ENCODE measurements at regions not wholly inside any gene's neighbourhood (a gene's known extent, or its start where the extent isn't known, plus 50 kb on each side); places are given as distances from the start of the nearest gene placed in this dataset.

DNA sequence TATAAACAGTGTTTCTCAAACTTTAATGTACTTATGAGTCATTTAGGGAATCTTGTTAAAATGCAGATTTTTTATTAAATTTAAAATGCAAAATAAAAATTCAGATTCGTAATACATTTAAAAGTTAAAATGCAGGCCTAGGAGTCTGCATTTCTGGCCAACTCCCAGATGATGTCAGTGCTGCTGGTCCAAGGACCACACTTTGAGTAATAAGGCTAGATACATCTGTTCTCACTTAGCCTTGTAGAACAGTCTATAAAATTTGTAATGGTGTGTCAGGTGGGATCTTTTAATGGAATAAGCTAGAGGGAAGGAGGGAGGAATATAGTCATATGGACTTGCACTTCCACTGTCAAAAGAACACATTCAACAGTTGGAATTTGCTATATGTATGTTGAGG lies 295.6 kb upstream of the BMP2 start:
- DNase-seq (ENCODE audit: extremely low read depth in 1 of 11, low read depth in 9 of 11, low spot score in 4 of 11), result no peak

- DNase-seq (ENCODE audit: extremely low read depth in 1 of 11, low read depth in 9 of 11, low spot score in 4 of 11), result no peak
Observed at GRCh38 chr20:6471110-6471647, 296.3 kb upstream of the BMP2 start.

- DNase-seq (ENCODE audit: extremely low read depth in 1 of 11, low read depth in 9 of 11, low spot score in 4 of 11), result no peak
Observed at GRCh38 chr20:6469695-6470094, 297.8 kb upstream of the BMP2 start.

DNA sequence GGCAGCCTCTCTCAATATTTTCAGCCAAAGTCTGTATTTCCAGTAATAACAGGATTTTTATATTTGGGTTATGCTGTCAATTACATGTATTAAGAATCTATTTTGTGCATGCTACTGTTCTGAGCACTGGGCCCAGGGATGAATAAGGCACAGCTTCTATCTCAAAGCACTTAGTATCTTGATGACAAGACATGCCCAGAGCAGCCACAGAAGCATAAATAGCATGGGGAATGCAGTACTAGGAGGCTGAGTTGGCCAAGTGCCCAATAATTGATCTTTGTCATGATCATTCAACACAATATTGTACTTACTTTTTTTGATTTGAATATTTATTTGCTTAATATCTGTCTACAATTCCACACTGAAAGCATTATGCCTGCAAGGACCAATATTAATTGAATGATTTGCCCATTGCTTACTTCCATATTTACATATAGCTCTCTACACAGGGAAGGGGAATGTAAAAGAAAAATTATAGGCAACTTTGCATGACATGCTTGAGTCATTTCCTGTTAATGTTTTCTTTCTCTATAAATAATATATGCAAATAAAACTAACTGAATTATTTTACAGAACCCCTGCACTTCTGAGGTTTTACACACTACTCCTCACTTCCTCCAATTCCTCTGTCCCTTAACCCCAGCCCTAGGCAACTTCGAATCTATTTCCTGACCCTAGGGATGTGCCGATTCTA lies 298.9 kb upstream of the BMP2 start:
- DNase-seq (ENCODE audit: extremely low read depth in 1 of 11, low read depth in 9 of 11, low spot score in 4 of 11), result no peak

DNA sequence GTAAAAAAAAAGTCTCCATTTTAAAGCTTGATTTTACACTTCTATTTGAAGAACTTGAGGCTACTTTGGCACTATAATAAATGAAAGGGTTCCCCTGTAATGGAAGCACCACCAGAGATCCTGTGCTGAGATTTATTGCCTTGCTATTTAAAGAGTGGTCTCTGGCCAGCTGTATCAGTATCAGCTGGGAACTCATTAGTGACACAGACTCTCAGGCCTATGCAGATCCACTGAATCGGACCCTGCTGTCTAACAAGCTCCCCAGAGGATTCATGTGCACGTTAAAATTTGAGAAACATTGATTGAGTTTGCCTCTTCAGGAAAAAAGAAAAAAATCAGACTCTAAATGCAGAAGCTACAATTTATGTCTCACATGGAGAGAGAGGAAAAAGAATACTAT lies 299.9 kb upstream of the BMP2 start:
- peak in 1 of 11 donors; percentile 29 for DNase-seq (ENCODE audit: extremely low read depth in 1 of 11, low read depth in 9 of 11, low spot score in 4 of 11)

GRCh38 chr20:6466075-6466810 lies 301.2 kb upstream of the BMP2 start:
- DNase-seq (ENCODE audit: extremely low read depth in 1 of 11, low read depth in 9 of 11, low spot score in 4 of 11), result no peak

GRCh38 chr20:6450841-6451240 lies 316.6 kb upstream of the BMP2 start:
- no peak for DNase-seq (ENCODE audit: extremely low read depth in 1 of 11, low read depth in 9 of 11, low spot score in 4 of 11)

- DNase-seq (ENCODE audit: extremely low read depth in 1 of 11, low read depth in 9 of 11, low spot score in 4 of 11), result no peak
Observed at GRCh38 chr20:6440443-6440799, 317.6 kb upstream of the FERMT1 start.

GRCh38 chr20:6439737-6440442 lies 317.1 kb upstream of the FERMT1 start:
- DNase-seq (ENCODE audit: extremely low read depth in 1 of 11, low read depth in 9 of 11, low spot score in 4 of 11), result no peak

GRCh38 chr20:6434131-6434530 lies 311.3 kb upstream of the FERMT1 start:
- DNase-seq (ENCODE audit: extremely low read depth in 1 of 11, low read depth in 9 of 11, low spot score in 4 of 11), result no peak

GRCh38 chr20:6430381-6430780 lies 307.6 kb upstream of the FERMT1 start:
- DNase-seq (ENCODE audit: extremely low read depth in 1 of 11, low read depth in 9 of 11, low spot score in 4 of 11), result no peak

- no peak for DNase-seq (ENCODE audit: extremely low read depth in 1 of 11, low read depth in 9 of 11, low spot score in 4 of 11)
Observed at GRCh38 chr20:6426287-6426891, 303.6 kb upstream of the FERMT1 start.

DNA sequence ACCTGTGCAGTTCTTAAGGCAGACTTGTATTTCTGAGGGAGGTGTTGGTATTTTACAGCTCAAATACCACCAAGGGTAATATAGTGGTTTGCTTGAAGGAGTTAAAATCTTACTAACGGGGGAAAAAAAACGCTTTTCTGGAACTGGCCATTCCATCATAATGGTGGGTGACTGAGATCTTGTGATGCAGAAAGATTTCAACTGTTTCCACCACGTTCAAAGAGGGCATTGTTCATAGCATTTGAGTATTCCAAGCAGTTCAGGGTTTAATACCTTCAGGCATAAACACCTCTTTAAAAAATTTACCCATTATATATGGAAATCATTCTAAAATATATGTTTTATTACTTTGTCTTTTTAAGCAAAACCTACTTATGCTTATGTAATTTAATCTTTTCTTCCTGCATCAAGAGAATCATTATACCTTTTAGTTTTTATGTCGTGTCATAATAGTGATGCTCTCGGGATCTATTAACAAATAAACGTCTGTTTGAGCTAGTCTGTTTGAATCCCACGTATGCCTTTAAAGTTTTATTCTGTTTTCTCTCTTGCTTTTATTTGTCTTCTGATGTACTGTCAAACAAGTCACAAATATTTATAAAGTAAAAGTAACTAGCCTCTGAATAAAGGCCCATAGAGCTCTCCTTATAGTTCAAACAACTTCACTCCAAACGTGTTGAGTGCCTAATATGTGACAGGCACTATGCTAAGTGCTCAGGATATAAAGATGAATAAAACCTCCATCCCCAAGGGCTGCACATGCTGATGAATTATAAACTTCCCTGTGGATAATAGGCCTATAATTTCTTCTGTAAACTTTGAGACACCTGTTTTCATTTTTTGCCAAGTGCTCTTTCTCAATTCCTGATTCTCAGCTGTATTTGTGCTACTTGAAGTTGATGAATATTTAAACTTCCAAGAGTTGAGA lies 298.8 kb upstream of the FERMT1 start:
- no peak for DNase-seq (ENCODE audit: extremely low read depth in 1 of 11, low read depth in 9 of 11, low spot score in 4 of 11)

DNA sequence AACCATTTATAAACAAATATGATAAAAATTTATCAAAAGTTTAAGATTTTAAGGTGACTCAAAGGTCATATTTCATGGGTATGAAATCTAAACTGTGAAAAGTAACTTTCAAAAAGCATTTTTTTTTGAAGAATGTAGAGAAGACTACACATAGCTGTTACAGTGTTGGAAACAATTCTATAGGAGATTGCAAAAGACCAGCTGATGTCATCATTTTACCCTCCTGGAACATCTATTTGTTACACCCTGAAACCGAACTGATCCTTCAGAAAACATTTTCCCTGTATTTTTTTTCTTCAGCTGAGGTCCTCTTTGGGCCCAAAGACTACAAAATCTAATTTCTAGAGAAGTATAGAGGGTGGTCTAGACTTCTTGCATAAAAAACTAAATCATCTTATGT lies 297.5 kb upstream of the FERMT1 start:
- no peak for DNase-seq (ENCODE audit: extremely low read depth in 1 of 11, low read depth in 9 of 11, low spot score in 4 of 11)

DNA sequence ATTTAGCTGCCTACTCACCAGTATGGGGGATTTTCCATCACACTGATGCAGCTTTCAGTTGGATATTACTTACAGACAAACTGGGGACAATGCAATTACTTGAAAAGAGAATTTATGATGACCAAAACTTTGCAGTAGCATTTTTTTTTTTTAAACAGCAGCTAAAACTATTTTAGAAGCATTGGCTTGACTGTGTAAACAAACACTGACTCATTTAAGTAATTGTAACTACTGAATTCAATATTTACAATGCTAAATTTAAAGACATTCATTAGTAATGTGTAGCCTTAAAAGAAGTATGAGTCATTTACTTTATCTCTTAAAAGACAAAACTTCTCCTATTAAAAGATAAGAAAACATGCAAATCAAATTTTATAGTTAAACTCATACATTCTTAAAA lies 295.9 kb upstream of the FERMT1 start:
- DNase-seq (ENCODE audit: extremely low read depth in 1 of 11, low read depth in 9 of 11, low spot score in 4 of 11), result no peak

GRCh38 chr20:6416371-6416770 lies 293.5 kb upstream of the FERMT1 start:
- DNase-seq (ENCODE audit: extremely low read depth in 1 of 11, low read depth in 9 of 11, low spot score in 4 of 11), result no peak

GRCh38 chr20:6411651-6412050 lies 288.8 kb upstream of the FERMT1 start:
- DNase-seq (ENCODE audit: extremely low read depth in 1 of 11, low read depth in 9 of 11, low spot score in 4 of 11), result no peak

DNA sequence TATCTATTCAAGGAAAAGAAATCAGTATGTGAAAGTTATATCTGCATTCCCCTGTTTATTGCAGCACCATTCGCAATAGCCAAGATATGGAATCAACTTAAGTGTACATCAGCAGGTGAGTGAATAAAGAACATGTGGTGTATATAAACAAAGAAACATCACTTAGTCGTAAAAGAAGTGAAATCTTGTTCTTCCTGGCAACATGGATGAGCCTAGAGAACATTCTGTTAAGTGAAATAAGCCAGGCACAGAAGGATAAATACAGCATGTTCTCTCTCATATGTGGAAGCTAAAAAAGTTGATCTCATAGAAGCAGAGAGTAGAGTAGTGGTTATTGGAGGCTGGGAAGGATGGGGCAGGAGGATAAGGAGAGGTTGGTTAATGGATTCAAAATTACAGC lies 287.9 kb upstream of the FERMT1 start:
- DNase-seq (ENCODE audit: extremely low read depth in 1 of 11, low read depth in 9 of 11, low spot score in 4 of 11), result no peak

GRCh38 chr20:6407163-6407562 lies 284.3 kb upstream of the FERMT1 start:
- no peak for DNase-seq (ENCODE audit: extremely low read depth in 1 of 11, low read depth in 9 of 11, low spot score in 4 of 11)

All from renal cortex interstitium (tissue), 11 donors.